H1 (cell line): ENCODE measurements at regions not wholly inside any gene's neighbourhood (a gene's known extent, or its start where the extent isn't known, plus 50 kb on each side); places are given as distances from the start of the nearest gene placed in this dataset.

Experiments used
- CTCF ChIA-PET: fragments of 300-600 bp; sonication (Branson Sonifier 250); formaldehyde crosslinking; loops from one replicate; lab custom pipeline; 2021; ENCODE audit not compliant: partially characterized antibody; lab: Charles Lee
- POLR2A ChIA-PET: fragments of 300-600 bp; sonication (Branson Sonifier 250); formaldehyde crosslinking; loops from one replicate; lab custom pipeline; 2021; ENCODE audit warnings: inconsistent platforms; ENCODE audit not compliant: partially characterized antibody; lab: Charles Lee
- DNase-seq, 2 experiments: peaks; one replicate each; pipeline versions ENCODE4 v3.0.0 to v3.0.0-alpha.2; 2010 to 2022; ENCODE audit warnings: low spot score in 2 of 2, low read depth in 1 of 2, mixed read lengths in 1 of 2
- FAIRE-seq: peaks from 2 replicates; lab custom pipeline; 2011; peaks lifted over from hg19 to GRCh38; lab: Jason Lieb, UNC
- H2AFZ ChIP-seq: 2 replicates; pipeline ENCODE4 v1.8.1; 2012; ENCODE audit warnings: low read length, inconsistent platforms
- H2AK5ac ChIP-seq: 2 replicates; pipeline ENCODE4 v1.6.1; 2013; ENCODE audit warnings: low read depth, low read length
- H2BK120ac ChIP-seq: replicated peaks from 2 replicates; pipeline ENCODE3; 2013; ENCODE audit warnings: low read depth, low read length, inconsistent platforms
- H2BK12ac ChIP-seq: 2 replicates; pipeline ENCODE4 v1.6.1; 2013; ENCODE audit warnings: low read depth, low read length
- H2BK15ac ChIP-seq: 2 replicates; pipeline ENCODE4 v1.6.1; 2013; ENCODE audit warnings: low read length
- H2BK20ac ChIP-seq: 2 replicates; pipeline ENCODE4 v1.6.1; 2013; ENCODE audit warnings: low read length
- H2BK5ac ChIP-seq: 2 replicates; pipeline ENCODE4 v1.6.1; 2013; ENCODE audit warnings: low read depth, low read length
- H3K14ac ChIP-seq: 2 replicates; pipeline ENCODE4 v1.6.1; 2013; ENCODE audit warnings: inconsistent platforms; ENCODE audit not compliant: insufficient read length
- H3K18ac ChIP-seq: 2 replicates; pipeline ENCODE4 v1.6.1; 2013; ENCODE audit warnings: low read length; ENCODE audit errors: extremely low read depth
- H3K23ac ChIP-seq: 2 replicates; pipeline ENCODE4 v1.6.1; 2013; ENCODE audit warnings: inconsistent platforms; ENCODE audit not compliant: insufficient read length
- H3K23me2 ChIP-seq: 2 replicates; pipeline ENCODE4 v1.6.1; 2013; ENCODE audit warnings: low read depth, low read length
- H3K27ac ChIP-seq: 2 replicates; pipeline ENCODE4 v1.6.1; 2011; ENCODE audit warnings: low read depth, low read length, inconsistent platforms
- H3K27me3 ChIP-seq, 4 experiments: replicated peaks in 1 of 4; 1 replicate in 1 of 4; 2 replicates in 3 of 4; pipeline versions ENCODE4 v1.6.1 to v1.8.1; 2011 to 2013; ENCODE audit warnings: low read length in 3 of 4, mild to moderate bottlenecking in 3 of 4, inconsistent platforms in 2 of 4, mixed read lengths in 2 of 4, moderate library complexity in 1 of 4; ENCODE audit not compliant: control insufficient read depth in 3 of 4, insufficient read depth in 3 of 4; ENCODE audit errors: extremely low read depth in 1 of 4
- H3K36me3 ChIP-seq, 4 experiments: 2 replicates each; pipeline versions ENCODE4 v1.6.1 to v1.8.1; 2011 to 2013; ENCODE audit warnings: mild to moderate bottlenecking in 4 of 4, low read length in 3 of 4, moderate library complexity in 2 of 4, control low read depth in 1 of 4, inconsistent platforms in 1 of 4; ENCODE audit not compliant: insufficient read depth in 4 of 4, control insufficient read depth in 2 of 4
- H3K4ac ChIP-seq: replicated peaks from 2 replicates; pipeline ENCODE3; 2013; ENCODE audit warnings: low read length, low read depth, mixed read lengths, inconsistent platforms; ENCODE audit not compliant: insufficient read length
- H3K4me1 ChIP-seq, 4 experiments: replicated peaks in 1 of 4; 1 replicate in 1 of 4; 2 replicates in 3 of 4; pipeline versions ENCODE4 v1.6.1 to v1.8.1; 2011 to 2013; ENCODE audit warnings: low read length in 3 of 4, inconsistent platforms in 2 of 4, mixed read lengths in 1 of 4; ENCODE audit not compliant: insufficient read depth in 4 of 4, control insufficient read depth in 3 of 4
- H3K4me2 ChIP-seq, 2 experiments: 2 replicates each; pipeline versions ENCODE4 v1.6.1 to v1.8.1; 2011 to 2013; ENCODE audit warnings: low read depth in 2 of 2, low read length in 2 of 2, control low read depth in 1 of 2, inconsistent platforms in 1 of 2, mild to moderate bottlenecking in 1 of 2; ENCODE audit not compliant: insufficient read depth in 1 of 2
- H3K4me3 ChIP-seq, 4 experiments: fragments of 200-600, 300-600 bp in 1 of 4; sonication (generic), shearing (Covaris generic), sonication (Bioruptor Twin) in 1 of 4; 2 replicates each; pipeline versions ENCODE4 v1.5.1 to v1.8.1; 2011 to 2016; ENCODE audit warnings: low read length in 4 of 4, low read depth in 3 of 4, control low read depth in 2 of 4, inconsistent platforms in 2 of 4, mild to moderate bottlenecking in 2 of 4, mixed read lengths in 1 of 4, moderate library complexity in 1 of 4; ENCODE audit not compliant: insufficient read depth in 2 of 4; ENCODE audit errors: extremely low read depth in 1 of 4
- H3K56ac ChIP-seq: replicated peaks from 2 replicates; pipeline ENCODE3; 2013; ENCODE audit warnings: low read depth, mild to moderate bottlenecking, mixed read lengths, low read length, inconsistent platforms; ENCODE audit not compliant: insufficient read length
- H3K79me1 ChIP-seq: 2 replicates; pipeline ENCODE4 v1.6.1; 2013; ENCODE audit warnings: low read depth, low read length, control low read depth
- H3K79me2 ChIP-seq, 2 experiments: 2 replicates each; pipeline versions ENCODE4 v1.6.1 to v1.8.1; 2012 to 2013; ENCODE audit warnings: low read length in 2 of 2, mild to moderate bottlenecking in 2 of 2, inconsistent platforms in 1 of 2; ENCODE audit not compliant: insufficient read depth in 2 of 2, control insufficient read depth in 1 of 2
- H3K9ac ChIP-seq, 4 experiments: replicated peaks in 1 of 4; 1 replicate in 1 of 4; 2 replicates in 3 of 4; pipeline versions ENCODE4 v1.6.1 to v1.8.1; 2011 to 2013; ENCODE audit warnings: low read depth in 3 of 4, low read length in 3 of 4, control low read depth in 2 of 4, mild to moderate bottlenecking in 2 of 4, moderate library complexity in 2 of 4, inconsistent platforms in 1 of 4; ENCODE audit errors: extremely low read depth in 1 of 4
- H3K9me3 ChIP-seq, 2 experiments: 2 replicates each; pipeline versions ENCODE4 v1.6.1 to v1.8.1; 2012 to 2013; ENCODE audit warnings: mild to moderate bottlenecking in 2 of 2, moderate library complexity in 2 of 2, control low read depth in 1 of 2, inconsistent platforms in 1 of 2, low read depth in 1 of 2, low read length in 1 of 2, mixed read lengths in 1 of 2; ENCODE audit not compliant: insufficient read depth in 2 of 2
- H4K20me1 ChIP-seq, 2 experiments: replicated peaks in 1 of 2; 2 replicates each; pipeline versions ENCODE3 to v1.8.1; 2011 to 2013; ENCODE audit warnings: inconsistent platforms in 2 of 2, low read length in 2 of 2, mild to moderate bottlenecking in 1 of 2; ENCODE audit not compliant: insufficient read depth in 2 of 2, control insufficient read depth in 1 of 2
- H4K5ac ChIP-seq: 2 replicates; pipeline ENCODE4 v1.6.1; 2013; ENCODE audit warnings: low read length, low read depth, mixed read lengths, inconsistent platforms; ENCODE audit not compliant: insufficient read length
- H4K8ac ChIP-seq: 2 replicates; pipeline ENCODE4 v1.8.0; 2013; ENCODE audit warnings: mild to moderate bottlenecking, moderate library complexity, low read length, inconsistent platforms; ENCODE audit not compliant: insufficient read depth; ENCODE audit errors: extremely low read depth
- H4K91ac ChIP-seq: replicated peaks from 2 replicates; pipeline ENCODE3; 2013; ENCODE audit warnings: low read length, mixed read lengths, inconsistent platforms; ENCODE audit not compliant: insufficient read length
- BACH1 ChIP-seq: IDR thresholded peaks from 2 replicates; pipeline ENCODE4 v1.6.1; 2012; ENCODE audit warnings: low read length, improper control_type of control experiment
- CEBPB ChIP-seq: IDR thresholded peaks from 2 replicates; pipeline ENCODE4 v1.6.1; 2012; ENCODE audit warnings: low read depth, low read length
- HDAC6 ChIP-seq: IDR thresholded peaks from one replicate; pipeline ENCODE4 v1.7.1; 2012; ENCODE audit warnings: low read depth, mild to moderate bottlenecking, inconsistent platforms, low read length, moderate library complexity
- RFX5 ChIP-seq: IDR thresholded peaks from 2 replicates; pipeline ENCODE4 v1.6.1; 2011; ENCODE audit warnings: low read depth, low read length, improper control_type of control experiment, borderline replicate concordance
- RXRA ChIP-seq: IDR thresholded peaks from 2 replicates; pipeline ENCODE4 v1.6.1; 2011; ENCODE audit warnings: low read depth, mild to moderate bottlenecking, low read length, moderate library complexity; ENCODE audit not compliant: insufficient read depth
- SIN3A ChIP-seq, 2 experiments: IDR thresholded peaks in 1 of 2; conservative IDR thresholded peaks in 1 of 2; 2 replicates each; pipeline ENCODE4 v1.6.1; 2011 to 2012; ENCODE audit warnings: low read length in 2 of 2, improper control_type of control experiment in 1 of 2, low read depth in 1 of 2, mild to moderate bottlenecking in 1 of 2
- WGBS, 2 experiments: shearing (Covaris generic) in 1 of 2; methylation state at CpG; one replicate each; pipeline versions ENCODE4 v1.1.6 to v1.1.7; 2013 to 2015; ENCODE audit warnings: low lambda C conversion rate in 2 of 2, mixed read lengths in 2 of 2, inconsistent platforms in 1 of 2, low coverage in 1 of 2, missing lambda C conversion rate in 1 of 2; ENCODE audit not compliant: insufficient replicate concordance in 2 of 2, insufficient coverage in 1 of 2, insufficient read length in 1 of 2; ENCODE audit errors: extremely low coverage in 1 of 2, missing lambda C conversion rate in 1 of 2; 5-methylcytosine and 5-hydroxymethylcytosine counted together
- TF ChIP-seq, protein P1 (sequence below): IDR thresholded peaks from 2 replicates; pipeline ENCODE4 v1.6.1; 2012; ENCODE audit warnings: inconsistent platforms

DNA sequence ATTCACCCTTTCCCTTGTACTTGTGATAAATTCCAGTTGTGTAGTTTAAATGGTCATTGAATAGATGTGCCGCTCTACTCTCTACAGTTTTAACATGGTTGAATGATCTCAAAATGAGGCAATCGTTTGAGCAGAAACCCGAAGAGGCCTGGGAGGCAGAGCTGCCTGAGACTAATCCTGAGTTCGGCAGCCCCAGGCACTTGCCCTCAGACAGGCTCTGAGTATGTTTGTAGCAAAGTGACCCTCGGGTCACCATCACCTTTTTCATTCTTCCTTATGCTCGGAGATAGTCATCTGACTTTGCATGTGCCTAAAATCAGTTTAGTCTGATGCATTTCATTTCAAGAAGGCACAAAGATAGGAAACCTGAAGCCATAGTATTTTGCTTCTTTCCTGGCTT is 184.0 kb upstream of the RBFOX1 start:
- no peak for TF ChIP-seq CEBPB
- TF ChIP-seq, protein P1, sequence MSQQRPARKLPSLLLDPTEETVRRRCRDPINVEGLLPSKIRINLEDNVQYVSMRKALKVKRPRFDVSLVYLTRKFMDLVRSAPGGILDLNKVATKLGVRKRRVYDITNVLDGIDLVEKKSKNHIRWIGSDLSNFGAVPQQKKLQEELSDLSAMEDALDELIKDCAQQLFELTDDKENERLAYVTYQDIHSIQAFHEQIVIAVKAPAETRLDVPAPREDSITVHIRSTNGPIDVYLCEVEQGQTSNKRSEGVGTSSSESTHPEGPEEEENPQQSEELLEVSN, result no peak
- TF ChIP-seq BACH1, result no peak
- TF ChIP-seq HDAC6, result no peak
- TF ChIP-seq RFX5, result no peak
- TF ChIP-seq RXRA, result no peak
- TF ChIP-seq SIN3A (conservative IDR thresholded peaks at IDR 0.05 in 1 of 2, IDR thresholded peaks at IDR 0.05 in 1 of 2; ENCODE audit: low read depth in 1 of 2, low read length in 2 of 2), result no peak
- Histone ChIP-seq H3K27ac (no peak overlapping the region), H2BK15ac (no peak overlapping the region), H3K79me2 (no peaks in the 10 kb centered on the region), H2BK20ac (no peak overlapping the region), H3K9ac (no peak overlapping the region), H2AK5ac (no peak overlapping the region), H3K14ac (no peak overlapping the region), H3K23ac (no peak overlapping the region), H3K4me1 (no peaks in the 10 kb centered on the region), H3K4me2 (no peak overlapping the region), H3K9me3 (peaks cover 8 to 10% of the 10 kb centered on the region in 2 experiments; a peak in 3 of 4 replicates), H4K8ac (no peak overlapping the region), H3K79me1 (no peaks in the 10 kb centered on the region), H3K56ac (no peak overlapping the region), H3K23me2 (no peaks in the 10 kb centered on the region), H3K18ac (no peak overlapping the region), H3K27me3 (no peaks in the 10 kb centered on the region), H4K91ac (no peak overlapping the region), H4K20me1 (no peaks in the 10 kb centered on the region), H3K36me3 (no peaks in the 10 kb centered on the region), H4K5ac (no peak overlapping the region), H3K4me3 (no peak overlapping the region), H2BK120ac (no peak overlapping the region), H3K4ac (no peak overlapping the region), H2AFZ (no peak overlapping the region), H2BK5ac (no peak overlapping the region), H2BK12ac (no peak overlapping the region)
- ChIA-PET POLR2A (no interaction called here), CTCF (interaction anchor here (0.6 kb wide), 1 partner anchor 119 kb away, joined by 3 read pairs; no protein-coding TSS in a partner anchor)
- no peak for DNase-seq
- no peak for FAIRE-seq
- 90% methylated on average over 6 of the region's 6 CpGs; no CpG with 5 or more reads in 1 of the 2 experiments for WGBS, 2 experiments
